GM12874 (cell line): ENCODE measurements at regions not wholly inside any gene's neighbourhood (a gene's known extent, or its start where the extent isn't known, plus 50 kb on each side); places are given as distances from the start of the nearest gene placed in this dataset.

Experiments used
- TF ChIP-seq, protein P1 (sequence below): IDR thresholded peaks from 2 replicates; pipeline ENCODE4 v1.5.1; 2011; ENCODE audit warnings: low read depth, mild to moderate bottlenecking, control low read depth, low read length, moderate library complexity; ENCODE audit not compliant: insufficient read depth

DNA sequence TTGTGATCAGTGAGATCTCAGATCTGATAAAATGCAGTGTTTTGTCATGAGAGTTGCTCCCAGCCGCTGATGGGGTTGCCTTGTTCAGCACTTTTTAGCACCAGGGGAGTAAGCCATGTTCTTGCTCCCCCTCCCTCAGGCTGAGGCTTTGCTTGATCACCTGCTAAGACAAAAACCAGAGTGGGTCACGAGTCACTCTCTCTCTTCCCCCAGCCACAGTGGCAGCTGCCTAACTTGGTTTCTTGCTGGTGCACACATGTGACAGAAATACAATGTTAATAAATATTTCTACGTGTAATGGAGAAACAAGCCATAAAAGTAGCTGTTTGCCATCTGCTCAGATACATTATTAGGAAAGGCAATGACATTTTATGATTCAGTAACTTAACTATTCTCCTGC lies 212.4 kb upstream of the DMRT1 start:
- TF ChIP-seq, protein P1, sequence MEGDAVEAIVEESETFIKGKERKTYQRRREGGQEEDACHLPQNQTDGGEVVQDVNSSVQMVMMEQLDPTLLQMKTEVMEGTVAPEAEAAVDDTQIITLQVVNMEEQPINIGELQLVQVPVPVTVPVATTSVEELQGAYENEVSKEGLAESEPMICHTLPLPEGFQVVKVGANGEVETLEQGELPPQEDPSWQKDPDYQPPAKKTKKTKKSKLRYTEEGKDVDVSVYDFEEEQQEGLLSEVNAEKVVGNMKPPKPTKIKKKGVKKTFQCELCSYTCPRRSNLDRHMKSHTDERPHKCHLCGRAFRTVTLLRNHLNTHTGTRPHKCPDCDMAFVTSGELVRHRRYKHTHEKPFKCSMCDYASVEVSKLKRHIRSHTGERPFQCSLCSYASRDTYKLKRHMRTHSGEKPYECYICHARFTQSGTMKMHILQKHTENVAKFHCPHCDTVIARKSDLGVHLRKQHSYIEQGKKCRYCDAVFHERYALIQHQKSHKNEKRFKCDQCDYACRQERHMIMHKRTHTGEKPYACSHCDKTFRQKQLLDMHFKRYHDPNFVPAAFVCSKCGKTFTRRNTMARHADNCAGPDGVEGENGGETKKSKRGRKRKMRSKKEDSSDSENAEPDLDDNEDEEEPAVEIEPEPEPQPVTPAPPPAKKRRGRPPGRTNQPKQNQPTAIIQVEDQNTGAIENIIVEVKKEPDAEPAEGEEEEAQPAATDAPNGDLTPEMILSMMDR: no peak

GRCh38 chr9:630817-631216 lies 210.7 kb upstream of the DMRT1 start:
- TF ChIP-seq, protein P1: no peak

- TF ChIP-seq, protein P1: no peak
These were observed 209.9 kb upstream of the DMRT1 start for GRCh38 chr9:631596-631995.

GRCh38 chr9:633461-633860 lies 208.0 kb upstream of the DMRT1 start:
- TF ChIP-seq, protein P1: no peak

- TF ChIP-seq, protein P1: no peak
These were observed 204.4 kb upstream of the DMRT1 start for GRCh38 chr9:636931-637591.

GRCh38 chr9:638152-638551 lies 203.3 kb upstream of the DMRT1 start:
- TF ChIP-seq, protein P1: no peak

- TF ChIP-seq, protein P1: no peak
These were observed 199.5 kb upstream of the DMRT1 start for GRCh38 chr9:642014-642413.

- TF ChIP-seq, protein P1: no peak
These were observed 197.5 kb upstream of the DMRT1 start for GRCh38 chr9:643966-644365.
